T follicular helper cell (primary cell): ENCODE measurements at regions not wholly inside any gene's neighbourhood (a gene's known extent, or its start where the extent isn't known, plus 50 kb on each side); places are given as distances from the start of the nearest gene placed in this dataset.

Experiments
- DNase-seq: peaks from one replicate; pipeline ENCODE4 v3.0.0-alpha.2; 2020; ENCODE audit warnings: low read depth

- no peak for DNase-seq
These were observed 179.4 kb upstream of the PACRGL start for GRCh38 chr4:20520901-20521300.

DNA sequence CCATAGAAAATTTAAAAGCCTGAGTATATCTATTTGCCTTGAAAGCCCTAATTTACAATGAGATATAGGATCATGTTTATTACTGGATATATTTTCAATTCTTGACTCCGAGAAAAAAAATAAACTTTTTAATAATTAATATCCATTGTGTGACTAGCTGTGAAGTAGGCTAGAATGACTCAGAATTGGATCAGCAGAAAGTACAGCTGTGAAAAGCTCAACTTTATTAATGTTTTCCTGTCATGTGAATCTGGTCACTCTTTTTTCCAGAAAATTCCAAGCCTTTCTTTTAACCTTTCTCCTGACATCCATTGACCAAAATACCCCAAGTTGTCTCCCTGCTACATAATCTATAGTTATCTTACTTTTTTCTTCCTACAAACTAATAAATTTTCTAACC is 171.8 kb upstream of the PACRGL start:
- DNase-seq: no peak

DNA sequence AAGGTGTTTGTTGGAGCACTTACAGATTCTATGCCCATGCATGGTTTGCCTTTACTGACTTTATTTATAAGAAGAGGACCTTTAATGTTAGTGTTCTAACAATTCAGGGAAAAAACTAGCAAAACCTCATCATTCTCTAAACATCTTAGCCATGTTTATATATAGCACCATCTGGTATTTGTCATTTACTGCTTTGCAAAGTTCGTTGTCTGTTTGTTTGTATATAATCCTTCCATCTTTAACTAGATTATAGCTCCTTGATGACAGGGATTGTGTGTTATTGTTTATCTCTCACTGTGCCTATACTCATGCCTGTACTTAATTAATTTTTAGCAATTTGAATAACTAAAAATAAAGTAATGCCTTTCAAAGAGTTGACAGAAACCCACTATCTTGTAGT is 170.6 kb upstream of the PACRGL start:
- no peak for DNase-seq

GRCh38 chr4:20532116-20532790 is 168.0 kb upstream of the PACRGL start:
- no peak for DNase-seq

- DNase-seq: no peak
These were observed 167.1 kb upstream of the PACRGL start for GRCh38 chr4:20532871-20533870.

DNA sequence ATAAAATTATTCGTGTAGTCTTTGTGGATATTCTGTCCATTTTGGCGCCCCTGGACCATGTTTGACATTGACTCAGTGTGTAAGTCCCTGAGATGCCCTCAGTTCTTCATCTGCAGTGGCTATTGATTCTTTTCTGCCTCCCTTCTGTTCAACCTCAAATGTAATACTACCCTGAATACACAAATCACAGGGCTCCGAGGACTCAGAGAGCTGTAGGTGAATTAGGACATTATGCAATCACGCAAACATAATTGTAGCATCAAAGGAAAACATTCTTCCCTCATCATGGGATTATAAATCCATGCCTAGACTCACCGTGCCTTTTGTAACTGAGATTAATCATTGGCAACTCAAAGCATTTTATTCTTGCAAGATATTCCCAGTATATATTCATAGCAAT is 161.4 kb upstream of the PACRGL start:
- no peak for DNase-seq

GRCh38 chr4:20543131-20543530 is 157.1 kb upstream of the PACRGL start:
- no peak for DNase-seq

DNA sequence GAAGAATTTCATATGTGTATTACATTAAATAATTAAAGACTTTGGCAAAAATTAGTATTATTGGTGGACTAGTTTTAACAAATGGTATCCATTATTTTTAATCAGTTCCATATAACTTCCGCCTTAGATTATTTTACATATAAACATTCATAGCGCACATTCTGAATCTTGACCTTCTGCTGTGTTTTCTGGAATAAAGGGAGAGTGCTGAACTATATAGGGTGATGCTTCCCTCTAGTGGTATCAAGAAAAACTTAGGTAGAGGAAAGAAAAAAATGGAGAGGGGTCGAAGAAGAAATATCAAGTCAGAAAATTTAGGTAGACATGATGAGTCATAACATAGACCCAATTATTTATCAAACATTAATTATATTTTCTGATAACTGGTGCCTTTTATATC is 155.6 kb upstream of the PACRGL start:
- no peak for DNase-seq

GRCh38 chr4:20552004-20552403 is 148.3 kb upstream of the PACRGL start:
- DNase-seq: no peak

DNA sequence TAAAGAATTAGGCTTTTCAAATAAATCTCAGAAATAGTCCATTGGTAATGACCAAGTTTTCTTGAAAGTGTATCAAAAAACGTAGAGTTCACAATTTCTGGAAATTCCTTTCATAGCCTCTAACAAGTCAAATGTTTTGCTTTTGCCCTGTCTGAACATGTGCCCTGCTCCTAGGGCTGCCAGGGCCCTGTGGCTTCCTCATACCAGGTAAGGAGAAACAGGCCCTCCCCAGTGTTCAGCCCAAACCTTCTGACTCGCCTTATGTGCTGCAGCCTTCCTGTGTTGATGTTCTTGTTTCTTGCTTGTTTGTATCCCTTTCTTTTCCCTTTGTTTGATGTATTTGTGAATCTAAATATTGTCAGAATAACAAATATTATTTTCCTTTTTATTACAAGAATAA is 146.1 kb upstream of the PACRGL start:
- DNase-seq: no peak

DNA sequence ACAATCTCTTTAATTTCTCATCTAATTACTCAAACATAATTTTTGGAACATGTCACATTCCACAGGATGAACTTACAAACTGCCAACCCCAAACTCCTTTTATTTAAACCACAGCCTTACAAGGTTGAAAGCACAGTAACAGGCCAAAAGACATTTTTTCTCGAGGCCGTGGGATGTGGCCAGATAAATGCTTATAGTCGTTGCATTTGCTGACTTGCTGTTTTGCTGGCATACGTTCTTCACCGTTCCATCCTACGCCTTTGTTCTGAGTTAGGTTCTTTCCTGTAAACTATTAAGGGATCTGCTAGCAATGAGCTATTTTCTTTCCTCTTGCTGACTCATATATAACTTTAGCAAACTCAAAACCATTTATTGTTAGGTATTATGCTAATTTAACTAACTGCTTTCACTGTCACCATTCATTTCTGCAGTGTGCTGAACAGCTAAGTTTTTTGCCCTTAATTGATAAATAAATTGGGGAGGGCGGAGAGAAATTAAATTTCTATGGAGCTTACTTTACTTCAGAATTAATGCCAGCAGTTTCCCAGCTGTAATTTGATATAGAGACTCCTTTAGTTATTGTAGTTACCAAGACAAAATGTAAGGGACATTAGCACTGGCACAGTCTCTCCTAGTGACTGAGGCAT is 135.1 kb upstream of the PACRGL start:
- no peak for DNase-seq

- DNase-seq: no peak
These were observed 129.1 kb upstream of the PACRGL start for GRCh38 chr4:20570981-20571715.

DNA sequence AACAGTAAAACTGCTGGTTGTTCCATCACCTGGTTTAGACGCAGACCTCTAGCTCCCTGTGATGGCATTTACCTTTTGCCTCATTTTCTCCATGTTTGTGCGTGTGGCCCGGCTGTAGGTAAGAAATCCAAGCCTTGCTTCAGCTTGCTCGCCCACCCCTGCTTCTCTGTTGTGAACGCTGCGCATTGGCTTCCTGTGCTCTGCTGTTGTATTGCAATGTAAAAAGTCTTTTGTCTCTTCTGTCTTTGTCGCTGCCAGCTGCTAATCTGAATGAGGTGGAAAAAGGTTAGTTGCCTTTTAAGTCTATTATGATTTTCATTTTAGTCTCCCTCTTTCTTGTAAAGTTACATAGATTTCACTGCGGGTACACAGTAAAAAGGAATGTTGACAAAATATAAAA is 127.3 kb upstream of the PACRGL start:
- no peak for DNase-seq

- DNase-seq: no peak
These were observed 125.3 kb upstream of the PACRGL start for GRCh38 chr4:20574986-20575385.

DNA sequence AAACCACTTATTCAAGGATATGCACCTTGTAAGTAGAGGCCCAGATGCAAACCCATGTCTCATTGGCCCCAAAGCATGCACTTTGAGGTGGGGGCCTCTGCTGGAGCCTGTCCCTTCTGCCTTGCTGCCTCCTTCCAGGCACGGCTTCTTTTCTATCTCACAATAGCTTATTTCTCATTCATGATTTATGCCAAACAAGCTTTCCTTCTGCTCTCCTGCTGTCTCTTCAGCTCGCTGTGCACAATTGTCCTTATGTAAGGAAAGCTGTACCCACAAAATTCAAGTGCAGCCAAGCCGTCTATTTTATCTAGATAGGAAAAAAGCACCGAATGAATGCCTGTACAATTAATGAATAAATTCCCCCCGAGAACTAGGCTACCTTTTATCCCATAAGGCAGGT is 124.8 kb upstream of the PACRGL start:
- DNase-seq: no peak

DNA sequence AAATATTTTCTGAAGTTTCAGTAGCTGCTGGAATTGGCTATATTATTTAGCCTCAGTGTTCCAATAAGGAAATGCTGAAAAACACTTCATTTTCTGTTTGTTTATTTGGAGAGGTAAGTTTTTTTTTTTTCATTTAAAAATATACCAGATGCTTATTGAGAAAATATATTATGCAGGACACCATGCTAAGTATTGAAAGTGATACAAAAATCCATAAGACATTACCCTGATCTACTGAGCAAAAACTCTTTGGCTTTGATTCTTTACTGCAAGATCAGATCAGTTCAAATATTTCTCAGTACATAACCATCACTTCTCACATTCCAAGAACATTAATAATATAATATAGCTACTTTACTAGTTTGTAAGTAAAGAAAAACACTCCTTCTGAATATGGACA is 123.4 kb upstream of the PACRGL start:
- no peak for DNase-seq

DNA sequence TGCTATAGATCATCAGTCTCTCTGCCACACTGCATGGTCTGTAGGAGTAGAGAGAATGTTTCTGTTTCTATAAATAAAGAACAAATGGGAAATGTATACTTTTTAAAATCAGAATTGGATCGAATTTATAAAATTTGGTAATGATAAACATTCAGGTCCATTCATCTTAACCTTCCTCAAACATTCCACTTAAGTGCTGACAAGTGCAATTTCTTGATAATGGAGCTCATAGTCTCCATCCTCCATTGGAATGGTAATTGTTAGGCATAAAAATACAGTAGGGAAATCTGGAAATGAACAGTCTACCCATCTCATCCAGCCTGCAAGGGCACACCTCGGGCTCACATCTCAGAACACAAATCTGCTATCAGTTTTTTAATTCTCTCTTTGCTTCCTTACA is 122.6 kb upstream of the PACRGL start:
- DNase-seq: no peak

- no peak for DNase-seq
These were observed 119.4 kb upstream of the PACRGL start for GRCh38 chr4:20580907-20581306.

DNA sequence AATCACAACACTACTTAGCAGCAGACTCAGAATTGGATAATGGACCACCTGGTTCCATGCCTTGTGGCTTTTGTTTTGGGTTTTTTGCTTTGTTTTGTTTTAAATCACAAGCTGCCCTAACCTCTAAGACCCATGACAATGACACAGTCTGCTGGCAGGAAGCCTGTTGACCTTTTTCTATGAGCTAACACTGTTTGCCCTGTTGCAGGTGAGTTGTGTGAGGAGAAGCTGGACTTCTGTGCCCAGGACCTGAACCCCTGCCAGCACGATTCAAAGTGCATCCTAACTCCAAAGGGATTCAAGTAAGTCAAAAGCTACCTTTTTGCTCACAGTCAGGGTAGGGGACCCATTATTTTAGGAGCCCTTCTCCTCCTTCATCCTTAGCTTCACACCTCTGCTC is 110.8 kb upstream of the PACRGL start:
- DNase-seq: no peak

DNA sequence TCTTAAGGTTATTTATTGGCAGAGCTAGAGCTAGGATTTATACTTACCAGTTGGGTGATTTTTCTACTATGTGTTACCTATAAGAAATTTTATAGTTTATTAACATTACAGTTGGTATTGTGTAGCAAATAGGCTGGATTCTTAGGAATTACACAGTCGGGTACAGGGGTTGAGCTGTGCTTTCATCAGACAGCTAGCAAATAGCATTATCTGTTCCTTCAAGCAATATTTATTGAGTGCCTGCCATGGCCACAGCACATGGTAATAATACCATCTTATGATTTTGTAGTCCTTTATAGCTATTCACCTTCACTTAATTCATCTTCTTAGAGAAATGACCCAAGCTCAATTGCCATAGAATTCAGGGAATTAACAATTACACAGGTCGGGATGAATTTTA is 109.4 kb upstream of the PACRGL start:
- no peak for DNase-seq

GRCh38 chr4:20591571-20591970 is 108.7 kb upstream of the PACRGL start:
- no peak for DNase-seq

DNA sequence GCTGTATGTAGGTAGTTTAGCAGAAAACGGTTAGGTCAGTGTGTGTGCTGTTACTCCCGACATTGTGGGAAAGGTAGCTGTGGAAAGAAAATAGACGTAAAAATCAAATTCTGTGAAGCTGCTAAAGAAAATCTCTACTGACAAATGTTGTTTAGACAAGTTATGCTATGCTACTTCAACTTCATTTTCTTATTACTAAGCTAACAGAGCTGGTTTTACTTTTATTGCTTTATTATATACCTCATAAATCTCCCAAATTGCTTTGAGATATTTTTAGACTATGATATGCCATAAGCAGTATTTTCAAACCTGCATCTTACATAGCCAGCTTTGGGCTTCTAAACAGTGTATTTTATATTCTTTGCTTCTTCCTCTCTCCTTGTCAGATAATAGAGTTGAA is 108.2 kb upstream of the PACRGL start:
- DNase-seq: no peak
